HG03442 (cell line): ENCODE measurements at regions not wholly inside any gene's neighbourhood (a gene's known extent, or its start where the extent isn't known, plus 50 kb on each side); places are given as distances from the start of the nearest gene placed in this dataset.
"Not testable (repeated sequence)": the region's sequence is repeated elsewhere in the genome, so short reads cannot be mapped to it uniquely, and the experiment has no call there.

Experiments used
- ATAC-seq: cut with Tn5 transposase; IDR thresholded peaks from one replicate; pipeline ENCODE4 v1.9.1; 2021; ENCODE audit warnings: mild to moderate bottlenecking, moderate library complexity; ENCODE audit not compliant: unreplicated experiment

DNA sequence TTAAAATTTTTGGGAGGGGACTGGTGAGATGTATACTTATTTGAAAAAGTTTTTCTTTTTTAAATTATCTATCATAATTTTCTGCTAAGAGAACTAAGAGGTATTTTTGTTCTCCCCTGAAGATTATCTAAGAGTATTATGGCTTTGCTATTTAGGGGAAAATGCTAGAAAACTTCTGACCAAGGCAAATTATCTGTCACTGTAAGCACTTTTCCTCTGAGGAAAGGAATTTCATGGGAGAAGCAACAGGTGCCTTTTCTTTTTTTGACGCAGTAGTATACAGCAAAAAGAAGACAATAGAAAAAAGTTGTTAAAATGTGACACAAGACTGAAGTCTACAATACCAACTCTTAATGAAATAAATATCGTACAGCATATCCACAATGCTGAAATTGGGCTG, 201.6 kb upstream of the NANOGP8 start:
- ATAC-seq: no peak

DNA sequence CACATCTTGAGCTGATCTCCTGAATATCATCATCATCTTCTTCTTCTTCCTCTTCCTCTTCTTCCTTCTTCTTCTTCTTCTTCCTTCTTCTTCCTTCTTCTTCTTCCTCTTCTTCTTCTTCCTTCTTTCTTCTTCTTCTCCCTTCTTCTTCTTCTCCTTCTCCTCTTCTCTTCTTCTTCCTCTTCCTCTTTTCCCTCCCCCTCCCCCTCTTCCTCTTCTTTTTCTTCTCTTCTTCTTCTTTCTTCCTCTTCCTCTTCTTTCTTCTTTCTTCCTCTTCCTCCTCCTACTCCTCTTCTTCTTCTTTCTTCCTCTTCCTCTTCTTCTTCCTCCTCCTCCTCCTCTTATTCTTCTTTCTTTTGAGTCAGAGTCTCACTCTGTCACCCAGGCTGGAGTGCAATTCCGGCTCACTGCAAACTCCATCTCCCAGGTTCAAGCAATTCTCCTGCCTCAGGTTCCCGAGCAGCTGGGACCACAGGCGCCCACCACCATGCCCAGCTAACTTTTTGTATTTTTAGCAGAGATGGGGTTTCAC, 197.9 kb upstream of the NANOGP8 start:
- no peak for ATAC-seq

DNA sequence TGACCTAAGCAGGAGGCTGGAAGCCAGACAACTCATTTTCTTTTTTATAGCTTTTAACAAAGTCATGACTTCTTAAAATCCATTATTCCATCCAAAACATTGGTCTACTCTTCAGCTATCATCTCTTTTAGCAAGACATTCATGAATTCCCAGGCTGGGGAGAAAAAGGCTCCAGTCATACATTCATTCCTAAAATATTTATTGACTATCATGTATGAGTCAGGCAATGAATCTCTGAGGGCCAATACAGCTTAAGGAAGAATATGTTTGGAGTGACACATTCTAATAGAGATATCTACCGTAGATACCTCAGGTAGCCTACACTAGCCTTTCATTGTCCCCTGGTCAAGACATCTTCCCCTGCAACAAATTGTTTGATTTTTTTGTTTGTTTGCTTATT, 196.4 kb upstream of the NANOGP8 start:
- no peak for ATAC-seq

DNA sequence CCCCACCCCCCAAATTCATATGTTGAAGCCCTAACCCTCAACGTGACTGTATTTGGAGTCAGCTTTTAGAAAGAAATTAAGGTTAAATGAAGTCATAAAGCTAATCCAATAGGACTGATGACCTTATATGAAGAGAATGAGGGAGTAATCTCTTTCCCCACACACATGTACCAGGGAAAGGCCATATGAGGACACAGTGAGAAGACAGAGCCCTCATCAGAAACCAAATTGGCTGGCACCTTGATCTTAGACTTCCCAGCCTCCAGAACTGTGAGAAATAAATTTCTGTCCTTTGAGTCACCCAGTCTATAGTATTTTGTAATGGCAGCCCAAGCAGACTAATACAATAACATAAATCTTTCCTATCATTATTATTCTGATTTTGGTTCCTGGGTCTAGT, 194.7 kb upstream of the NANOGP8 start:
- ATAC-seq: no peak

DNA sequence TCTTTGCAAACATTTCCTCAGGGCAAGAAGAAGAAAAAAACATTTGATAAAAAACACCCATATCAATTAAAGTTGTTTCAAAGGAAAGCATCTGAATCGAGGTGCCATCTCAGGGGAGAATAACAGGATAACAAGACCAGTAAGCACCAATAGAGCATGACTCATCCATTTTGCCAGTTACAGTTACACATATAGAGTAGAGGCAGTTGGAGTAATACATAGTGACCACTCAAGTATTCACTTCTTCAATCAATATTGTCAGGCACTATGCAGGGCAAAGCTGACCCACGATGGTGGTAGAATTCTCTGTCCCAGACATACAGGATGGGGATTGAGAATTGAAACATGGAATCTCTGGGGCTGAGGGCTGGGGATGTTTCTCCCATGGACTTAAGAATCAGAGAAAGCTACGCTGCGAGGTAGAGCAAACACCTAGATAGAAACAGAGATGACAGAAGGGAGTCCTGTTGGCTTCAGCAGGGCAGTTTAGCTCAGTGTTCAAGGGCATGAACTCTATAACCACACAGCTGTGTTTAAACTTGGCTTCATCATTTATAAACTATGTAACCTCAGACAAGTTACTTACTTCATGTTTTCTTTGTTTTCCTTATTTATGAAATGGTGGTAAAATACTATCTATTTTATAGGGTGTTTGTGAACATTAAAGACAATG, 186.4 kb upstream of the NANOGP8 start:
- ATAC-seq: no peak

DNA sequence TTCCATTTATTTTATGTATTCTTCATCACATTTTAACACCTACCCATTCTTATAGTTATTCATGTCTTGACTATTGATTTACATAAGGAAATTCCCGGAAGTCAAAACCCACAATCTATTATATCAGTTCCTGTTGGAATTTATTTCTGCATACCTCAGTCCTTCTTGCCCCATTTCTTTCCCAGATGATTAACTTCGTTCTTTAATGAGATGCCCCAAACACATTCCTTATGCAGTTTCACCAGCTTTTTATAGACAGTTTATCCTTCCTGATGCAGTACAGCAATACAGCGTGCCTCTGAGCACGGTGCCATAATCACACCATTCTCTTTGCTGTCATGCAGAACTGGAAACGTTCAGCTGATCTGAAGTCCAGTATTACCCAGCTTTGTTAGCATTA, 175.8 kb upstream of the NANOGP8 start:
- no peak for ATAC-seq

DNA sequence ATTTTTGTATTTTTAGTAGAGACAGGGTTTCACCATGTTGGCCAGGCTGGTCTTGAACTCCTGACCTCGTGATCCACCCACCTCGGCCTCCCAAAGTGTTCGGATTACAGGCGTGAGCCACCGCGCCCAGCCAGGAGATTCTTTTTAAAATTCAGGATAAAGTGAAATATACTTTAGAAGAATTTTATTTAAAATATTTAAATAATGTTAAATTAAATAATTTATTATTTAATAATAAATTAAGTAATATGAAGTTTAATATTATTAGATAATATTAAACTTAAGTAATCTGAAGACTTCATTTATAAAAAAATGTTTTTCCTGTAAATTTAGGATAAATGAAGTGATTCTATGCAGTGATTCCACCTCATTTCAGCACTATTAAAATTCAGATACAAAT, 175.2 kb upstream of the NANOGP8 start:
- ATAC-seq: not testable (repeated sequence)

DNA sequence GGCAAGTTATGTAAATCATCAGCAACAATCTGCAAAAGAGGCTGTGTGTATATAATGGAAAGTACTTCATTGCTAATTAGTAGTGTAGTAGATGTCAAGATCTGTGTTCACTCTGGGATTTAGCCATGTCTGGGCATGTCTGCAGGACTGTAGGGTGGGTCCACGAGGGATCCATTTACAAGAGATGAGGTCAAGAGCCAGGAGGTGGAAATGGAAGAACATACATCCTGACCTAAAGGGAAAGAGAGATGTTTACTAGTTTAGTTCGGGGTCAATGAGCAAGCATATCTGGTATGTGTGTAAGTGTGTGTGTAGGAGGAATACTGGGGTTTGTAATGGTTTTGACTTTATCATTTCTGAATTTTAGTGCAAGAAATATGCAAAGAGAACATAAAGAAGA, 171.5 kb upstream of the NANOGP8 start:
- ATAC-seq: no peak

DNA sequence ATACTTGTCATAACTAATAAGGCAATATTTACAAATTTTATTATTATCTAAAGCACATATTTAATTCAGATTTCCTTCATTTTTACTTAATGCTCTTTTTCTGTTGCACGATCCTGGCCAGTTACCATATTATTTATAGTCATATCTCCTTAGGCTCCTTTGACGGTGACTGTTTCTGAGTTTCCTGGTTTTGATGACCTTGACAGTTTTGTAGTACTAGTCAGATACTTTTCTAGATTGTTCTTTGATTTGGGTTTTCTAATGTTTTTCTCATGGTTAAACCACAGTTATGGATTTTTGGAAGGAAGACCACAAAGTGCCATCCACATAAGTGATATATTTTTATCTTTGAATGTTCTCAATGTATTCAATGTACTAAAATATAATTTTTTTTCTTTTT, 171.0 kb upstream of the NANOGP8 start:
- ATAC-seq: no peak

DNA sequence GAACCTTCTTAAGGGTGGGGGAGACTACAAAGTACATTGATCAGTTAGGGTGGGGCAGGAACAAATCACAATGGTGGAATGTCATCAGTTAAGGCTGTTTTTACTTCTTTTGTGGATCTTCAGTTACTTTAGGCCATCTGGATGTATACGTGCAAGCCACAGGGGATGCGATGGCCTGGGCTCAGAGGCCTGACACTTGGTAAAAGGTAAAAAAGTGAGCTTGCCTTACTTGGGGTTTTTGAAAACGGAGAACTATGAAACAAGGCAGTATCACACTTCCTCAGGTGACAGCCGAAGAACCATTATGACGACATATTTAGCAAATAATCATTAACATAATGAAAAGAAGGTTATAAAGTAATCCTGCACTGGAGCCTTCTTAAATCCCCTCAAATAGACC, 169.8 kb upstream of the NANOGP8 start:
- ATAC-seq: not testable (repeated sequence)

DNA sequence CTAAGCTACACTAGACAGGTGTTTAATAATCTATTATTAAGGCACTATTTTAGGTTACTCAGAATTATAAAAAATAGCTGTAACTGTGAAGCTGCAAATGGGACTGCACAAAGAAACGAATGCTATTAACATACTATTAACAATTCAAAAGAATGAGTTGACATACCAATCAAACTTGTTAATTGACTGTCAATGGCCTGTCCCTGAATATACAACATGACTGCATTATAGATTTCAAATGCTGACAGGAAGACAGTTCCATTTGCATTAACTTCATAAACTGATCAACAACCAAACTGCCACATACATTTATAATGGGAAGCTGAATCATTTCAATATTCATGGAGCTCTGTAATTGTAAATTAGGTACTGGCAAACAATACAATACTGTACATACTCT, 169.0 kb upstream of the NANOGP8 start:
- ATAC-seq: no peak

DNA sequence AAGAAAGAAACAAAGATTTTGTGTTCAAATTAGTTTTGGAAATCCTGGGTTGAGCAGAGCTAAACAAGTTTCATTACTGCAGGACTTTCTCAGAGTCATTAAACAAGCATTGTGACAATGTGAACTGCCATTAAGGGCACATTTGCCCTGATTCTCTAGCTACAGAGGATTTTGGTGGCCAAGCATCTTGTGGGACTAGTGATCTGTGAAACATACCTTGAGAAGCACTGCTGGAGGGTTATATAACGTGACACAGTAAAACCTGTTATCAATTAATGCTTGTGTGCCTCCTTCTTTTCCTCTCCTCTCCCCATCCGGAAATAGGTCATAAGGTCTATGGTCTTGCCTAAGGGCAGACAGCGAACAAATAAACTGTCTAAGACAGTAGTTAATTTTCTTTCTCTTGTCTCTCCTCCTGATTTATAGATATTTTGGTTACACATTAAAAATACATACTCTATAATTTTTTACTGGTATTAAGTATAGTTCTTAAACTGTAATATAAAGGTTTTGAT, 167.3 kb upstream of the NANOGP8 start:
- no peak for ATAC-seq

DNA sequence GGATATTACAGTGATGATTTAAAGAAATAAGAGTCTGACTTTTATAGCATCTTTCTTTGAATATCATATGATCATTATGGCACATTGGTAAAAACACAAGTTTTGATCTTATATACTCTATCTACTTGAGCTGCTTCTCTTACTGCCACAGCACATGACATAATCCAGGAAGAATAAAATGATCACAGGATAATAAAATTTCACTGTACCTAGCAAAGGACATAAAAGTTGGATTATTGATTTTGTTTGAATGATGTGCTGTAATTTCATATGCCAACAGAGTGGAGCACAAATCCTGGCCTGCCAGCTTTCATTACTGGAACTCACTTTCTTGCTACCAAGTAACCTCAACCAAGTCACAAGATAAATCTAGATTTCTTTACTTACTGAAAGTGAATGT, 162.1 kb upstream of the NANOGP8 start:
- no peak for ATAC-seq

DNA sequence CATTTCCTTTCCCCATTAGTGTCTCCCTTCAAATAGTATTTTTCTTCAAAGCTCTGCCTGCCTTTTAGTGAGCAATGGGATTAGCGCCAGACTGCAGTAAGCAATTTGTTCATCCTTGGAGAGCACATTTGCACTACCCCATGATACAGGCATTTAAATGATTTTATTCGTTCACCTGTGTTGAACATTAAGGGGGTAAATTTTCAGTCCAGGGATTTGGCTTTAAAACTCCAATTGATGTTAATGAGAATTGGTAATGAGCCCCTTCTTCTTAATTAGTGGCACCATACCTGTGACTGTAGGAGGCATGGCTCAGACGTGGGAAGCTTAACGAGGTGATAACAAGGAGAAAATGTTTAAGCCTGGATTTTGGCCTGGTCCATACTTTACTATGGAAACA, 161.4 kb upstream of the NANOGP8 start:
- ATAC-seq: no peak

DNA sequence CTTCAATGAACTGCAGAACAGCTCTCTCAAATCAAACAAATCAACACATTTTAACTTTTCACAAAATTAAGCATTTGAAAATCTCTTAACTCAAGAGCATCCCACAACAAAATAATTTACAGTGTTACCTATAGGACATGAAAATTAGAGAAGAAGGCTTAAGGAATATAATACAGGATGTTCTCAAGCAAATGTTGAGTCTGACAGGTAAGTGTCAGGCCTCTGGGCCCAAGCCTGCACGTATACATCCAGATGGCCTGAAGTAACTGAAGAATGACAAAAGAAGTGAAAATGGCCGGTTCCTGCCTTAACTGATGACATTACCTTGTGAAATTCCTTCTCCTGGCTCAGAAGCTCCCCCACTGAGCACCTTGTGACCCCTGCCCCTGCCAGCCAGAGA, 160.6 kb upstream of the NANOGP8 start:
- not testable (repeated sequence) for ATAC-seq

DNA sequence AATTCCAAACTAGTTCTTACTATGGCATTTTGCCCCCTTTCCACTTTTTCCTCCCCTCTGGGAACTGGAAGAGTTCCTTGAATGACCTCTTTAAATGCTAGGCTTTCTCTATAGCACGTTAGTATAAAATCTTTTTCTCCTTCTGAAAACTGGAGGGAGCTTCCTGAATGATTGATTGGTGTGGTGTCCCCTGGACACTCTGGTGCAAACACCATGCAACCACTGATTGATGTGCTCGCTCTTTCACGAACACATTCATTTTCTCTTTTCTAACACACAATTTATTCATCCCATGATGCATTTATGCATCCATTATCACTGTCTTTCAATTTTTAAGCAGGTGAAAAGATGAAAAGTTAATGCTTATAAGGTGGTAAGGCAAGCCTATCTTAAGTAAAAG, 159.1 kb upstream of the NANOGP8 start:
- ATAC-seq: no peak

DNA sequence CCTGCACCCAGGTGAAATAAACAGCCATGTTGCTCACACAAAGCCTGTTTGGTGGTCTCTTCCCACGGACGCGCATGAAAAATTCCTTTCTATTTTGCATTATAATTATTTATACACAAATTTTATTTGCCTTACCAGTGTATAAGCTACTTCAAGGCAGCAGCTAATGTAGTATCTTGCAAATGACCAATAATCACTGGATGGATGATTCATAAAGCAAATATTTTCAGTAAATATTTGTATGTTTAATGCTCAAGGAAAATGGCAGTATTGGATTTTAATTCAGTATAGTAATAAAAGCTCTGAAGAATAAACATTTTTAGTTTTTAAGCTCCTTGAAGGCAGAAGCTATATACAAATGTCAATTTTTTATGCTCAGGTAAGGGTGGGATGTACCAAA, 158.7 kb upstream of the NANOGP8 start:
- no peak for ATAC-seq

DNA sequence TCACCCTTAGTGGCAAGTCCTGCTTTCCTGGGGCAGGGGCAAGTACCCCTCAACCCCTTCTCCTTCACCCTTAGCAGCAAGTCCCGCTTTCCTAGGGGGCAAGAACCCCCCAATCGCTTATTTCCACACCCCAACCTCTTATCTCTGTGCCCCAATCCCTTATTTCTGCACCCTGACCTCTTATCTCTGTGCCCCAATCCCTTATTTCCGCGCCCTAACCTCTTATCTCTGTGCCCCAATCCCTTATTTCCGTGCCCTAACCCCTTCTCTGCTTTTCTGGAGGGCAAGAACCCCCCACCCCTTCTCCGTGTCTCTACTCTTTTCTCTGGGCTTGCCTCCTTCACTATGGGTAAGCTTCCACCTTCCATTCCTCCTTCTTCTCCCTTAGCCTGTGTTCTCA, 154.6 kb upstream of the NANOGP8 start:
- not testable (repeated sequence) for ATAC-seq

DNA sequence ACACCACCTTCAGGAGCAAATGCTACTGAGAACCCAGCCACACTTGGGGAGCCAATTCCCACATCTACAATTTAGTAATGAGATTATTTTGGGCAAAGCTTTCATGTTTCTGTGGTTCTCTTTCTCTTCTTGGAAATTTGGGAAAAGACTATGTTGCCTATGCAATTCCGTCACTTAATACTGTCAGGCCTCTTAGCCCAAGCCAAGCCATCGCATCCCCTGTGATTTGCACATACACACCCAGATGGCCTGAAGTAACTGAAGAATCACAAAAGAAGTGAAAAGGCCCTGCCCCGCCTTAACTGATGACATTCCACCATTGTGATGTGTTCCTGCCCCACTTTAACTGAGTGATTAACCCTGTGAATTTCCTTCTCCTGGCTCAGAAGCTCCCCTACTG, 153.4 kb upstream of the NANOGP8 start:
- ATAC-seq: not testable (repeated sequence)

DNA sequence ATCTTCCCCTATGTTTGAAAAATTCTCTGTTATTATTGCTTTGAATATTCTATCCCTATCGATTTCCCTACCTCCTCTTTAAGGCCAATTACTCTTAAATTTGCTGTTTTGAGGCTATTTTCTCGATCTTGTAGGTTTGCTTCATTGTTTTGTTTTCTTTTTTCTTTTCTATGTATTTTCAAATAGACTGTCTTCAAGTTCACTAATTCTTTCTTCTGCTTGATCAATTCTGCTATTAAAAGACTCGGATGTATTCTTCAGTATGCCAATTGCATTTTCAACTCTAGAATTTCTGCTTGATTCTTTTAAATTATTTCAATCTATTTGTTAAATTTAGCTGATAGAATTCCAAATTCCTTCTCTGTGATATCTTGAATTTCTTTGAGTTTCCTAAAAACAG, 144.0 kb upstream of the NANOGP8 start:
- ATAC-seq: no peak

DNA sequence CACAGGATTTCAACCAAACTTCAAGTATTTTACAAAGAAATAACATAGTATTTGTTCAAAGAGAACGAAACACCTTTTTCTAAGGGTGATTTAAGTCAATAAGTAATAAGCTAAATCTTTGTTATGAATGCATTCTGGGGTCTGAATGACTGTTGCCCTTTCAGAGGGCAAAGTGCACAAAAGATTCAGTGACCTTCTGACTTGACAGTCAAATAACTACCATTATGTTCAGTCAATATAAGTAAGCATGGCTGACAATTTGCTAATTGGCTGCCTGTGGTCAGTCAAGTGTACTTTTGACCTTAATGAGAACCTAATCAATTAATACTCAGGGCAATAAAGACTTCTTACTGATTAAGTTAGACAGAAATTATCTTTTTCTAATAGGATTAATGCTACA, 133.1 kb upstream of the NANOGP8 start:
- ATAC-seq: no peak

DNA sequence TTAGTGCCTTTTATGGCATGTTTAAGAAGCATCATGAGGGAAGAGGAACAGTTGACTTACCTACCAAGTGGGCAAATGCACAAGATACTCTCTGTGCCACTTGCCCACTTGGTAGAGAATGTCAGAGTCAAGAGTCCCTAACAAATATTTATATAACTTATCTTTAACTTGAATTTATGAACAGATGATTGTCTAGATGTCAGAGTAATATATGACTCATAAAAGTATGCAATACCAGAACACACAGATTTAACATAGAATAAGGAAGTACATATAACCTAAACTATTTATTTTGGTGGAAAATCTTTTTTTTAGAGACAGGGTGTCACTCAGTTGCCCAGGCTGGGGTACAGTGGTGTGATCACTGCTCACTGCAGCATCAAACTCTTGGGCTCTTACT, 130.0 kb upstream of the NANOGP8 start:
- ATAC-seq: no peak
